ENCODE measurements at regions not wholly inside any gene's neighbourhood (a gene's known extent, or its start where the extent isn't known, plus 50 kb on each side); places are given as distances from the start of the nearest gene placed in this dataset.

DNA sequence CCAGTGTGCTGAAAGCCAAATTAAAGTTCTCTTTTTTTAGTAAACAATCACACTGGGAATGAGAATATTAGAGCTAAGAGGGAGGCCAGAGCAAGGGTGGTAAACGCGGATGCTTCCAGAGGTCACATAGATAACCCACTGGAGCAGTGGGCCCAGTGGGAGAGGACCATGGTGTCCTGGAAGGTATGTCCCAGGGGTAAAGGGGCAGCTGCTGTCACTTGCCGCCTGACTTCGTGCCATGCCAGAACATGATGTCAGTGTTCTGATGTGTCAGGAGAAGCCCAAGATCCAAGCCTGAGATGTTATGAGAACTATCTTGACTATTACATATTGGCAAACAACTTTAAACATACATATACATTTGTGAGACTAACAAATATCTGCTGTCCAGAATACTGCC, 211.9 kb upstream of the IL12A start:
- WGBS (ENCODE audit: low lambda C conversion rate) = 92% methylated on average over 4 of the region's 4 CpGs
- H3F3A ChIP-seq (replicated peaks; ENCODE audit: insufficient read depth) = peaks cover 5% of the 10 kb centered on the region
- H3K27me3 ChIP-seq (ENCODE audit: insufficient read depth) = no peaks in the 10 kb centered on the region
- POLR2A ChIA-PET = no interaction called here
- DNase-seq = no peak
- no peak overlapping the region for H3K9ac ChIP-seq
- H3K79me2 ChIP-seq (ENCODE audit: insufficient read depth) = peaks cover 99% of the 10 kb centered on the region
- H2AFZ ChIP-seq (ENCODE audit: low read depth) = no peak overlapping the region
- H3K4me2 ChIP-seq = no peak overlapping the region
- 0 out of 2 replicates have a peak, but pooled peaks cover under 1% of the 10 kb centered on the region for H4K20me1 ChIP-seq (ENCODE audit: insufficient read depth)
- CTCF ChIA-PET = interaction anchor here (1.3 to 8.5 kb wide), 3 partner anchors 23 to 114 kb away, joined by 3 to 39 read pairs (median 4); no protein-coding TSS in a partner anchor
- 0 out of 4 replicates have a peak overlapping the region, but pooled peaks of 1 of the 2 experiments have one; percentile 71 for H3K27ac ChIP-seq (ENCODE audit: low read depth in 2 of 2, low read length in 1 of 2)
- H3K9me2 ChIP-seq = no peaks in the 10 kb centered on the region
- TF ChIP-seq GATA2 (CRISPR knock-in tag; IDR thresholded peaks at IDR 0.05) (no peak), NFIC (IDR thresholded peaks at IDR 0.05; ENCODE audit: borderline replicate concordance) (no peak), TEAD4 (IDR thresholded peaks at IDR 0.05; ENCODE audit: borderline replicate concordance, insufficient read depth) (no peak), EZH2phosphoT487 (IDR thresholded peaks at IDR 0.05; ENCODE audit: borderline replicate concordance, low read depth) (no peak), NRF1 (IDR thresholded peaks at IDR 0.05; ENCODE audit: low read depth, low read length) (no peak), RFX5 (IDR thresholded peaks at IDR 0.05; ENCODE audit: low read length) (no peak)
- TF ChIP-seq, protein P1, sequence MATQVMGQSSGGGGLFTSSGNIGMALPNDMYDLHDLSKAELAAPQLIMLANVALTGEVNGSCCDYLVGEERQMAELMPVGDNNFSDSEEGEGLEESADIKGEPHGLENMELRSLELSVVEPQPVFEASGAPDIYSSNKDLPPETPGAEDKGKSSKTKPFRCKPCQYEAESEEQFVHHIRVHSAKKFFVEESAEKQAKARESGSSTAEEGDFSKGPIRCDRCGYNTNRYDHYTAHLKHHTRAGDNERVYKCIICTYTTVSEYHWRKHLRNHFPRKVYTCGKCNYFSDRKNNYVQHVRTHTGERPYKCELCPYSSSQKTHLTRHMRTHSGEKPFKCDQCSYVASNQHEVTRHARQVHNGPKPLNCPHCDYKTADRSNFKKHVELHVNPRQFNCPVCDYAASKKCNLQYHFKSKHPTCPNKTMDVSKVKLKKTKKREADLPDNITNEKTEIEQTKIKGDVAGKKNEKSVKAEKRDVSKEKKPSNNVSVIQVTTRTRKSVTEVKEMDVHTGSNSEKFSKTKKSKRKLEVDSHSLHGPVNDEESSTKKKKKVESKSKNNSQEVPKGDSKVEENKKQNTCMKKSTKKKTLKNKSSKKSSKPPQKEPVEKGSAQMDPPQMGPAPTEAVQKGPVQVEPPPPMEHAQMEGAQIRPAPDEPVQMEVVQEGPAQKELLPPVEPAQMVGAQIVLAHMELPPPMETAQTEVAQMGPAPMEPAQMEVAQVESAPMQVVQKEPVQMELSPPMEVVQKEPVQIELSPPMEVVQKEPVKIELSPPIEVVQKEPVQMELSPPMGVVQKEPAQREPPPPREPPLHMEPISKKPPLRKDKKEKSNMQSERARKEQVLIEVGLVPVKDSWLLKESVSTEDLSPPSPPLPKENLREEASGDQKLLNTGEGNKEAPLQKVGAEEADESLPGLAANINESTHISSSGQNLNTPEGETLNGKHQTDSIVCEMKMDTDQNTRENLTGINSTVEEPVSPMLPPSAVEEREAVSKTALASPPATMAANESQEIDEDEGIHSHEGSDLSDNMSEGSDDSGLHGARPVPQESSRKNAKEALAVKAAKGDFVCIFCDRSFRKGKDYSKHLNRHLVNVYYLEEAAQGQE (IDR thresholded peaks at IDR 0.05; ENCODE audit: low read depth, low read length) = no peak
- TF ChIP-seq, protein P2, sequence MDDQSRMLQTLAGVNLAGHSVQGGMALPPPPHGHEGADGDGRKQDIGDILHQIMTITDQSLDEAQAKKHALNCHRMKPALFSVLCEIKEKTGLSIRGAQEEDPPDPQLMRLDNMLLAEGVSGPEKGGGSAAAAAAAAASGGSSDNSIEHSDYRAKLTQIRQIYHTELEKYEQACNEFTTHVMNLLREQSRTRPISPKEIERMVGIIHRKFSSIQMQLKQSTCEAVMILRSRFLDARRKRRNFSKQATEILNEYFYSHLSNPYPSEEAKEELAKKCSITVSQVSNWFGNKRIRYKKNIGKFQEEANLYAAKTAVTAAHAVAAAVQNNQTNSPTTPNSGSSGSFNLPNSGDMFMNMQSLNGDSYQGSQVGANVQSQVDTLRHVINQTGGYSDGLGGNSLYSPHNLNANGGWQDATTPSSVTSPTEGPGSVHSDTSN (IDR thresholded peaks at IDR 0.05) = no peak
- no peaks in the 10 kb centered on the region for H3K9me3 ChIP-seq
- no peak overlapping the region for H3K4me3 ChIP-seq (ENCODE audit: low read depth in 2 of 2, low read length in 1 of 2)
- H3K4me1 ChIP-seq (ENCODE audit: control insufficient read depth in 1 of 2, insufficient read depth in 2 of 2, low read depth in 1 of 2, low read length in 1 of 2) = peaks cover 4 to 24% of the 10 kb centered on the region in 2 experiments; a peak in 3 of 4 replicates
- peaks cover 0 to 7% of the 10 kb centered on the region in 2 experiments for H3K36me3 ChIP-seq (replicated peaks in 1 of 2; ENCODE audit: control insufficient read depth in 1 of 2, insufficient read depth in 2 of 2, low read length in 1 of 2)

DNA sequence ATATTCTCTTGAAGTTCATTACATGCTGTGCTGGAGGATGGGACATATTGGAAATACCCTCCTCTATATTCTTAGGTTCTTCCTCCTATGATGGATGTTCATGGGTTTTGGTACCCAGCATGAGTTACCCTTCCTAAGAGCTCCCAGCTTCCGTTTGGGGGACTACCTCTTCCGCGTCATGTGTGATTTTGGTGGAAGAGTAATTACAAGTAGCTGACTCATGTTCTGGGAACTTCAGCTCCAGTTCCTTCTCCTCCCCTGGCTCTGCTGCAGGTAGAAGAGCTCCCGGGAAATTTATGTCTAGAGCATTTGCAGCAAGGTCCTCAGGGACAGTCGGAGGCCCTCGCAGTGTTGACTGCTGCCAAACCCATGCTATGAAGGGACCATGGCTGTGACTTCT, 208.8 kb upstream of the IL12A start:
- no peaks in the 10 kb centered on the region for H3K27me3 ChIP-seq (ENCODE audit: insufficient read depth)
- H3K9me2 ChIP-seq = no peaks in the 10 kb centered on the region
- H3K9me3 ChIP-seq = no peaks in the 10 kb centered on the region
- no peak for TF ChIP-seq RAD21 (IDR thresholded peaks at IDR 0.05; ENCODE audit: low read length)
- TF ChIP-seq GABPA (IDR thresholded peaks at IDR 0.05; ENCODE audit: low read depth) = no peak
- no peak for TF ChIP-seq ELF1 (IDR thresholded peaks at IDR 0.05)
- TF ChIP-seq, protein P1 (IDR thresholded peaks at IDR 0.05; ENCODE audit: low read depth, low read length) = no peak
- TF ChIP-seq, protein P3, sequence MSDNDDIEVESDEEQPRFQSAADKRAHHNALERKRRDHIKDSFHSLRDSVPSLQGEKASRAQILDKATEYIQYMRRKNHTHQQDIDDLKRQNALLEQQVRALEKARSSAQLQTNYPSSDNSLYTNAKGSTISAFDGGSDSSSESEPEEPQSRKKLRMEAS (IDR thresholded peaks at IDR 0.05; ENCODE audit: low read depth) = no peak
- TF ChIP-seq, protein P2 (IDR thresholded peaks at IDR 0.05) = no peak
- TF ChIP-seq RXRA (IDR thresholded peaks at IDR 0.05; ENCODE audit: borderline replicate concordance, low read depth) = no peak
- no peak for TF ChIP-seq RFX5 (IDR thresholded peaks at IDR 0.05; ENCODE audit: low read length)
- TF ChIP-seq NFIC (IDR thresholded peaks at IDR 0.05; ENCODE audit: borderline replicate concordance) = no peak
- no peak for TF ChIP-seq CHD2 (IDR thresholded peaks at IDR 0.05; ENCODE audit: low read length, partially characterized antibody)
- TF ChIP-seq SMC3 (IDR thresholded peaks at IDR 0.05; ENCODE audit: low read depth, low read length) = no peak
- TF ChIP-seq FOXJ3 (CRISPR knock-in tag; IDR thresholded peaks at IDR 0.05) = no peak
- no peak for TF ChIP-seq FOXM1 (IDR thresholded peaks at IDR 0.05; ENCODE audit: low read depth)
- no peak overlapping the region for H3K27ac ChIP-seq (ENCODE audit: low read depth in 2 of 2, low read length in 1 of 2)
- POLR2A ChIA-PET = no interaction called here
- H3K4me1 ChIP-seq (ENCODE audit: control insufficient read depth in 1 of 2, insufficient read depth in 2 of 2, low read depth in 1 of 2, low read length in 1 of 2) = peaks cover 4 to 18% of the 10 kb centered on the region in 2 experiments; a peak in 2 of 4 replicates
- peaks cover 99% of the 10 kb centered on the region for H3K79me2 ChIP-seq (ENCODE audit: insufficient read depth)
- DNase-seq = no peak
- no peak overlapping the region for H3K4me3 ChIP-seq (ENCODE audit: low read depth in 2 of 2, low read length in 1 of 2)
- CTCF ChIA-PET = interaction anchor here (0.6 to 0.7 kb wide), 3 partner anchors 9 to 25 kb away, joined by 3 read pairs; no protein-coding TSS in a partner anchor
- H3F3A ChIP-seq (replicated peaks; ENCODE audit: insufficient read depth) = peaks cover 6% of the 10 kb centered on the region
- WGBS (ENCODE audit: low lambda C conversion rate) = 94% methylated on average over 6 of the region's 6 CpGs
- H2AFZ ChIP-seq (ENCODE audit: low read depth) = no peak overlapping the region
- H3K9ac ChIP-seq = no peak overlapping the region
- H3K36me3 ChIP-seq (replicated peaks in 1 of 2; ENCODE audit: control insufficient read depth in 1 of 2, insufficient read depth in 2 of 2, low read length in 1 of 2) = no peaks in the 10 kb centered on the region
- H3K4me2 ChIP-seq = no peak overlapping the region
- H4K20me1 ChIP-seq (ENCODE audit: insufficient read depth) = 0 out of 2 replicates have a peak, but pooled peaks cover 5% of the 10 kb centered on the region
